Mesendoderm (in vitro differentiated cells): ENCODE measurements at regions not wholly inside any gene's neighbourhood (a gene's known extent, or its start where the extent isn't known, plus 50 kb on each side); places are given as distances from the start of the nearest gene placed in this dataset.
"Not testable (repeated sequence)": the region's sequence is repeated elsewhere in the genome, so short reads cannot be mapped to it uniquely, and the experiment has no call there.

ENCODE experiments used
- DNase-seq: peaks from one replicate; pipeline ENCODE4 v3.0.0; 2013
- H2AK5ac ChIP-seq: 2 replicates; pipeline ENCODE4 v1.6.1; 2013; ENCODE audit warnings: low read length, inconsistent platforms
- H2BK120ac ChIP-seq: 2 replicates; pipeline ENCODE4 v1.6.1; 2013; ENCODE audit warnings: low read depth, mild to moderate bottlenecking, low read length, moderate library complexity, mixed read lengths
- H2BK15ac ChIP-seq: replicated peaks from 2 replicates; pipeline ENCODE4 v1.6.1; 2013; ENCODE audit warnings: low read depth, mild to moderate bottlenecking, moderate library complexity
- H2BK5ac ChIP-seq: 2 replicates; pipeline ENCODE4 v1.6.1; 2013; ENCODE audit warnings: low read length, inconsistent platforms
- H3K18ac ChIP-seq: 2 replicates; pipeline ENCODE4 v1.6.1; 2013; ENCODE audit warnings: mild to moderate bottlenecking, low read length, mixed read lengths
- H3K23ac ChIP-seq: one replicate; pipeline ENCODE4 v1.6.1; 2013; ENCODE audit warnings: low read length
- H3K27ac ChIP-seq: 2 replicates; pipeline ENCODE4 v1.5.1; 2013; ENCODE audit warnings: low read depth, mild to moderate bottlenecking, inconsistent platforms, low read length, moderate library complexity
- H3K27me3 ChIP-seq: 2 replicates; pipeline ENCODE4 v1.6.1; 2013; ENCODE audit warnings: low read length, control low read depth, mild to moderate bottlenecking, inconsistent platforms; ENCODE audit not compliant: insufficient read depth, poor library complexity
- H3K36me3 ChIP-seq: 2 replicates; pipeline ENCODE4 v1.6.1; 2013; ENCODE audit warnings: low read length, inconsistent platforms; ENCODE audit not compliant: control insufficient read depth, insufficient read depth
- H3K4ac ChIP-seq: one replicate; pipeline ENCODE4 v1.6.1; 2013; ENCODE audit warnings: low read depth, mild to moderate bottlenecking, low read length, moderate library complexity
- H3K4me1 ChIP-seq: 2 replicates; pipeline ENCODE4 v1.6.1; 2013; ENCODE audit warnings: low read depth, low read length, inconsistent platforms; ENCODE audit not compliant: control insufficient read depth
- H3K4me2 ChIP-seq: 2 replicates; pipeline ENCODE4 v1.6.1; 2013; ENCODE audit warnings: low read length
- H3K4me3 ChIP-seq: 2 replicates; pipeline ENCODE4 v1.5.1; 2013; ENCODE audit warnings: mild to moderate bottlenecking, low read length
- H3K56ac ChIP-seq: one replicate; pipeline ENCODE4 v1.6.1; 2013; ENCODE audit warnings: low read length
- H3K79me1 ChIP-seq: 2 replicates; pipeline ENCODE4 v1.6.1; 2013; ENCODE audit warnings: low read length, inconsistent platforms
- H3K79me2 ChIP-seq: 2 replicates; pipeline ENCODE4 v1.6.1; 2013; ENCODE audit warnings: mild to moderate bottlenecking, low read length; ENCODE audit not compliant: control insufficient read depth, insufficient read depth
- H3K9ac ChIP-seq: 2 replicates; pipeline ENCODE4 v1.6.1; 2013; ENCODE audit warnings: low read length, inconsistent platforms
- H4K5ac ChIP-seq: one replicate; pipeline ENCODE4 v1.6.1; 2013; ENCODE audit warnings: low read length
- H4K8ac ChIP-seq: one replicate; pipeline ENCODE4 v1.6.1; 2013; ENCODE audit warnings: low read depth, mild to moderate bottlenecking, control low read depth, low read length, moderate library complexity
- WGBS: extraction: QIAGEN DNeasy Blood & Tissue Kit; methylation state at CpG from one replicate; pipeline ENCODE4 v1.1.7; 2013; ENCODE audit warnings: low lambda C conversion rate, missing lambda C conversion rate; ENCODE audit not compliant: insufficient coverage; ENCODE audit errors: extremely low coverage; 5-methylcytosine and 5-hydroxymethylcytosine counted together

DNA sequence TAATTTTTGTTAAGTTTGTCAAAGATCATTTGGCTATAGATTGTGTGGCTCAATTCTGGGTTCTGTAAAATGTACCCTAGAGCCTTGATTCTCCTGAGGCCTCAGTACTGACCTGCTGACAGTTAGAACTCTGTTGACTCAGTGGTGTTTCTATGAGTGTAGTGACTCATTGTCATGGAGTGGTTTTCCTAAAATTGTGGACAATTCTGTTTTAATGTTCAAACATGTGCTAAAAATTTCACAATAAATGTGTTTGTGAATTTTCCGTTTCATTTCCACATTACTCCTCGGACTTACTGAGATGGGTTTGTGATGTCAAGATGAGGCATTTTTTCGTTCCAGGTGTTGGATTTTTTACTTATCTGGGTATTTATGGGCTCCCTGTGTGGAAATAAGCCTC is 695.9 kb downstream of the TMEM121 start:
- WGBS = no CpG with 5 or more reads among the region's 3 CpGs
- no peak overlapping the region for H3K9ac ChIP-seq
- no peak overlapping the region for H3K4me2 ChIP-seq
- no peak overlapping the region for H3K4ac ChIP-seq
- H3K4me3 ChIP-seq = no peak overlapping the region
- no peak overlapping the region for H3K23ac ChIP-seq
- H3K79me1 ChIP-seq = no peaks in the 10 kb centered on the region
- H4K8ac ChIP-seq = no peak overlapping the region
- no peaks in the 10 kb centered on the region for H3K27me3 ChIP-seq
- H4K5ac ChIP-seq = no peak overlapping the region
- H2AK5ac ChIP-seq = no peak overlapping the region
- H3K27ac ChIP-seq = no peak overlapping the region
- no peak overlapping the region for H2BK15ac ChIP-seq
- no peak overlapping the region for H3K18ac ChIP-seq
- no peaks in the 10 kb centered on the region for H3K79me2 ChIP-seq
- no peak for DNase-seq
- no peak overlapping the region for H3K56ac ChIP-seq
- no peak overlapping the region for H2BK5ac ChIP-seq
- H2BK120ac ChIP-seq = no peak overlapping the region
- H3K36me3 ChIP-seq = no peaks in the 10 kb centered on the region
- H3K4me1 ChIP-seq = no peaks in the 10 kb centered on the region

DNA sequence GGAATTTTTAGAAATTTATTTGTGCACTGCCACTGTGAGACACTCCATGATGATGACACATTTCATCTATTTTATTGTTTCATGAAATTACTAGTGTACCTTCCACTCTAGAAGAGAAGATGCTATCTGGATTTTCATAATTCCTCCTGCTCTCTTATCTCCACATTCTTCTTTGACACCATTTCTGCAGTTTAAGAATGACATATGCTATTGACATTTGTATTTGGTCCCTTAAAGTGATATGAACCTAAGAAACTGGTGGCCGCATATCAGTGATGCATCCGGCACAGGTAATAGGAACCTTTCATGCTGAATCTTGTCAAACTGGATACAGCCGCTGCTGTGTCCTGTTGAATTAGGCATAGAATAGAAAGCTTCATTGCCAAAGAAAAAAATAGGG is 696.3 kb downstream of the TMEM121 start:
- Histone ChIP-seq H3K9ac (no peak overlapping the region), H3K18ac (no peak overlapping the region), H3K56ac (no peak overlapping the region), H3K23ac (no peak overlapping the region), H3K79me1 (no peaks in the 10 kb centered on the region), H3K36me3 (no peaks in the 10 kb centered on the region), H3K27ac (no peak overlapping the region), H4K5ac (no peak overlapping the region), H2AK5ac (no peak overlapping the region), H2BK5ac (no peak overlapping the region), H2BK120ac (no peak overlapping the region), H3K4ac (no peak overlapping the region), H3K27me3 (no peaks in the 10 kb centered on the region), H3K79me2 (no peaks in the 10 kb centered on the region), H2BK15ac (no peak overlapping the region), H3K4me2 (no peak overlapping the region), H3K4me3 (no peak overlapping the region), H3K4me1 (no peaks in the 10 kb centered on the region), H4K8ac (no peak overlapping the region)
- DNase-seq = no peak
- WGBS = no CpG with 5 or more reads among the region's 3 CpGs

DNA sequence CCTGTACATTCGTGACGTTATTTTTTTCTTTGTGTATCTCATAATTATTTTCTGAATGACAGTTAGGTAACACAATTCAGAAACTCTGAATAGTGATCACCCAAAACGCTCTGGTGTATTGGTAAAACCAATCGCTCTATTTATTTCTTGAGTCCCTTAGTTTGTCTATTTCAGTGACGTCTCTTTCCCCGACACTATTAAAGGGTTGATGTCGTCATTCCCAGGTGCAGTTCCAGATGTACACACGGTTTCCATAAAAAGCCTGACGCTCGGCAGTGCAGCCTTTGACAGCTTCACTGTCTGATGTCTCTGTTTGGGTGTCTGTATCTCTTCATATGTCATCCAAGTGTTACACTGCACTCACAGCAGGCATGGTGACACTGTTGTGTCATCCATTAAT is 701.4 kb downstream of the TMEM121 start:
- Histone ChIP-seq H2BK120ac (no peak overlapping the region), H3K56ac (no peak overlapping the region), H3K4me2 (no peak overlapping the region), H3K18ac (no peak overlapping the region), H4K5ac (no peak overlapping the region), H3K4ac (no peak overlapping the region), H3K9ac (no peak overlapping the region), H3K4me1 (no peaks in the 10 kb centered on the region), H3K4me3 (no peak overlapping the region), H2BK5ac (no peak overlapping the region), H3K79me1 (no peaks in the 10 kb centered on the region), H2AK5ac (no peak overlapping the region), H3K23ac (no peak overlapping the region), H3K36me3 (no peaks in the 10 kb centered on the region), H2BK15ac (no peak overlapping the region), H4K8ac (no peak overlapping the region), H3K79me2 (no peaks in the 10 kb centered on the region), H3K27me3 (no peaks in the 10 kb centered on the region), H3K27ac (no peak overlapping the region)
- no peak for DNase-seq
- WGBS = no CpG with 5 or more reads among the region's 10 CpGs

DNA sequence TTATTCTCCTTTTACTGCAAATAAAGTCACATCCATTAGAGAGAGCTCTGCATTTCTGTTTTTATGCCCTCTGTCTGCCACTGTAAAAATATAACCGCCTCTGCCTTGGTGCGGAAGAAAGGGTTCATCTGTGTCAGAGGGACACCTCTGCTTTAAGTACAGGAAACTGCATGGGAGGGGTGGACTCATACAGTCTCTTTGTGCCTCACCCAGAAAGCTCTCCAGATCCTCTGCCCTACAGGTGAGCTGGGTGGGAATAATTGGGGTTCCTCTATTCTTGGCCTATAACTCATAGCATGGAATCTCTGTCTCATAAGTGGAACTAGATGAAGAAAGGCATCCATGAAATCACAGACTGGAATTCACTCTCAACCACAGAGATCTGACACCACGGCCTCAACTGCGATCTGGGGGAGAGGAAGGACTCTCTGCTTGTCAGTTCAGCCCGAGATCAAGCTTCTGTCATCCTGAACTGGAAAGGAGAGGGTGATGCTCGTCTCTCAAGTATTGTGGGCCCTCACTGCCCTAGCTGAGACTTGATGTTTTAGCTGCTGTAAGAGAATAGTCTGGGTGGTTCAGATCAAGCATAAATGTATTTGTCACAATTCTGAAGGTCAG is 702.3 kb downstream of the TMEM121 start:
- H2BK5ac ChIP-seq = no peak overlapping the region
- no peak overlapping the region for H3K4me2 ChIP-seq
- H3K56ac ChIP-seq = no peak overlapping the region
- H4K8ac ChIP-seq = no peak overlapping the region
- H2BK120ac ChIP-seq = no peak overlapping the region
- H3K4me3 ChIP-seq = no peak overlapping the region
- no peaks in the 10 kb centered on the region for H3K79me2 ChIP-seq
- no peak overlapping the region for H2BK15ac ChIP-seq
- no peak overlapping the region for H3K18ac ChIP-seq
- no peak overlapping the region for H3K9ac ChIP-seq
- H3K23ac ChIP-seq = no peak overlapping the region
- no peaks in the 10 kb centered on the region for H3K4me1 ChIP-seq
- no CpG with 5 or more reads among the region's 6 CpGs for WGBS
- H2AK5ac ChIP-seq = no peak overlapping the region
- H3K79me1 ChIP-seq = no peaks in the 10 kb centered on the region
- no peak overlapping the region for H4K5ac ChIP-seq
- no peaks in the 10 kb centered on the region for H3K36me3 ChIP-seq
- H3K4ac ChIP-seq = no peak overlapping the region
- H3K27ac ChIP-seq = no peak overlapping the region
- no peak for DNase-seq
- no peaks in the 10 kb centered on the region for H3K27me3 ChIP-seq

DNA sequence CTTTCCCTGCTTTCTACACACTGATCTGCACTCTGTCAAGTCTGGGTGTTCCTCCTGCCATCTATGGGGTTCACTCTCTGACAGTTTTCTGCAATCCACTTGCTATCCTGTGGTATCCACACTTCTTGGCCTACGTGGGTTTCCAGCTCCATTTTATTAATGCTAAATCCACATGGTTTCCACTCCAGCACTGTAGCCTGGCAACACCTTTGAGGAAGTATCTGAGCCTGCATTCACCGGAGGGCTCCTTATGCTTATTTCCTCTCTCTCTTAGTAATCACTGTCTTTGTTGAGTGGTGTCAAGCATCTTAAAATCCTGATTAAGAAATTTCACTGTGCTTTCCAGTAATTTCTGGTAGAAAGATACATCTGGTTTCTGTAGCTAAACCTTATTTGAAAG is 703.7 kb downstream of the TMEM121 start:
- Histone ChIP-seq H3K36me3 (no peaks in the 10 kb centered on the region), H3K4ac (no peak overlapping the region), H3K4me3 (no peak overlapping the region), H2BK120ac (no peak overlapping the region), H3K9ac (no peak overlapping the region), H3K4me2 (no peak overlapping the region), H2BK5ac (no peak overlapping the region), H4K5ac (no peak overlapping the region), H3K4me1 (no peaks in the 10 kb centered on the region), H2BK15ac (no peak overlapping the region), H3K27me3 (no peaks in the 10 kb centered on the region), H2AK5ac (no peak overlapping the region), H3K56ac (no peak overlapping the region), H3K79me1 (no peaks in the 10 kb centered on the region), H3K79me2 (no peaks in the 10 kb centered on the region), H3K18ac (no peak overlapping the region), H4K8ac (no peak overlapping the region), H3K23ac (no peak overlapping the region), H3K27ac (no peak overlapping the region)
- DNase-seq = no peak
- WGBS = no CpG with 5 or more reads among the region's 2 CpGs

DNA sequence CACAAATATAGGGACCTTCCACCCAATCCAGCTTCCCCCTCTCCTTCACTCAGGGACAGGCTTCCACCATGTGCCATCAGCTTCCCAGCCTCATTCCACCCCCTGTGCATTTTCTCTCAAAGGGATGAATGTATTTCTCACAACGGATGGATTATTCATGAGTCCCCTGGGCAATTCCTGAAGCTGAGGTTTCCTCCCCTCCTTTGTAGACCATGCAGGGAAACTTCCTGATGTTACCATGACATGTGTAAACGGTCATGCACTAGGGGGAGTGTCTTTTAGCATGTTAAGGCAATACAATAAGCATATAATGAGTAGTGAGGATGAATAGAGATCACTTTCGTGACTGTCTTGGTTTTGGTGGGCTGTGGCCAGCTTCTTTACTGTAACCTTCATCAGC is 706.8 kb downstream of the TMEM121 start:
- DNase-seq, H4K5ac ChIP-seq, H3K79me2 ChIP-seq, H3K27me3 ChIP-seq, H3K4me2 ChIP-seq, H2BK5ac ChIP-seq, H2AK5ac ChIP-seq, H2BK120ac ChIP-seq, H3K4ac ChIP-seq, H4K8ac ChIP-seq, H3K9ac ChIP-seq, H3K23ac ChIP-seq, H3K36me3 ChIP-seq, H3K56ac ChIP-seq, H3K18ac ChIP-seq, H3K4me3 ChIP-seq, H3K27ac ChIP-seq, H3K4me1 ChIP-seq, H3K79me1 ChIP-seq, H2BK15ac ChIP-seq: not testable (repeated sequence)
- WGBS = no CpG with 5 or more reads among the region's 3 CpGs
